Muscle layer of colon (tissue), 2 donors: ENCODE measurements at regions not wholly inside any gene's neighbourhood (a gene's known extent, or its start where the extent isn't known, plus 50 kb on each side); places are given as distances from the start of the nearest gene placed in this dataset.

Experiments
- H3K27ac ChIP-seq: one replicate; pipeline ENCODE4 v1.7.0; 2013; ENCODE audit warnings: low read depth, mild to moderate bottlenecking, low read length, moderate library complexity
- H3K27me3 ChIP-seq, 2 donors: one replicate each; pipeline ENCODE4 v1.7.0; 2013; ENCODE audit warnings: low read length in 2 of 2, mild to moderate bottlenecking in 2 of 2; ENCODE audit not compliant: insufficient read depth in 2 of 2, control insufficient read depth in 1 of 2
- H3K36me3 ChIP-seq: one replicate; pipeline ENCODE4 v1.7.0; 2013; ENCODE audit warnings: mild to moderate bottlenecking, low read length; ENCODE audit not compliant: insufficient read depth
- H3K4me1 ChIP-seq: one replicate; pipeline ENCODE4 v1.7.0; 2013; ENCODE audit warnings: mild to moderate bottlenecking, low read length; ENCODE audit not compliant: insufficient read depth
- H3K4me3 ChIP-seq, 2 donors: one replicate each; pipeline ENCODE4 v1.7.0; 2013; ENCODE audit warnings: low read length in 2 of 2, low read depth in 1 of 2, mild to moderate bottlenecking in 1 of 2, moderate library complexity in 1 of 2
- H3K9ac ChIP-seq: one replicate; pipeline ENCODE4 v1.7.0; 2013; ENCODE audit warnings: low read length
- H3K9me3 ChIP-seq: one replicate; pipeline ENCODE4 v1.7.0; 2013; ENCODE audit warnings: mild to moderate bottlenecking, low read length
- donor health status: abdominal sarcoma.
- donor health status: Adenocarcinoma of cecum.

DNA sequence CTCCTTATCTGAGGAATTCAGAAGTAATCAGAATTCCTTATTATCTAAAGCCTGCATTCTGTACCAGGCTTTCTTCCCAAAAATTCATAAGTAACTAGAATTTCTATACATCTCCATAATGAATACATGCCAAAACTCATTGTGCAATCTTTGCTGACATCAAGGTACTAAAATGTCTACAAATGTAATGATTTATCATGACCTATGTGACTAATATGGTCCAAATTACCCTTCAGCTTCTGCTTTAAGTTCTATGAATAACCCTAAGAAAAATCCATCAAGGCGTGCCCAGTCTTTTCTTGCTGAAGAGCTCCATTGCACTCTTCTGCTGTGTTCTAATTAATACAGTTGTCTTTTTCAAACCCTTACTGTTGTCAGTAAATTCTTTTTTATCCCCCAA, 58.5 kb upstream of the SLITRK1 start:
- Histone ChIP-seq H3K4me3 (no peak overlapping the region), H3K9me3 (no peaks in the 10 kb centered on the region), H3K27ac (no peak overlapping the region), H3K4me1 (no peaks in the 10 kb centered on the region), H3K27me3 (no peaks in the 10 kb centered on the region), H3K36me3 (no peaks in the 10 kb centered on the region), H3K9ac (no peak overlapping the region)

DNA sequence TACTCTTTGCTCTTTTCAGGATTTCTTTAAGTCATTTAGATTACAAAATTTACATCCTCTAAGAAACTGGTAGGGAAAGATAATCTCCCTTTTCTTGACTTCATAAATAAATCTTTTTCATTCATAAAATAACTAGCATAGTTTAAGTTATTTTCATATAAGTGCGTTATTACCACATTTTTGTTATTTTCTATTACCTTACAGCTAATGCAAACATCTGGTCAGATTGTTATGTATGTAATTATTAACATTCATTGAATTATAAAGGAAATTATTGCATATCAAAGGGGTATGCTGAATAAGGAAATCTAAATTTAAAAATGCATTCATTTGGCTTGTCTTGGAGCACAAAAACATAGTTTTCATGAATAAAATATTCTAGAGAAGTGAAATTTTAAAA, 55.3 kb upstream of the SLITRK1 start:
- H3K36me3 ChIP-seq: no peaks in the 10 kb centered on the region
- H3K4me3 ChIP-seq: no peak overlapping the region
- H3K27me3 ChIP-seq: no peaks in the 10 kb centered on the region
- H3K9ac ChIP-seq: no peak overlapping the region
- no peak overlapping the region for H3K27ac ChIP-seq
- H3K4me1 ChIP-seq: no peaks in the 10 kb centered on the region
- H3K9me3 ChIP-seq: no peaks in the 10 kb centered on the region

DNA sequence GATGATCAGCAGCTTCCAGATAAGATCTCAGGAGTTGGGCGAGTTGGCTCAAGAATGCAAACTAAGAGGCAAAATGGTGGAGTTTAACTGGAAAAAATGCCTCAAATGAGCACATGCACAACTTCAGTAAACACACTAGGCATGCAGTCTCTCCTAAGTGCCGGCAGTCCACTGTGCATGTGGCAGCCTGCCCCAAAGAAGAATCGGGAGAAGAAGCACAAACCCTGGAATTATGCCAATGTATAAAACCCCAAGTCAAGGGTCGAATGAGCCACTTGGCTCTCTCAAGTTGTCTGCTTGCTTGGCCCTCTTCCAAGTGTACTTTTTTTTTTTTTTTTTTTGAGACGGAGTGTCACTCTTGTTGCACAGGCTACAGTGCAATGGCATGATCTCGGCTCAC, 53.3 kb upstream of the SLITRK1 start:
- H3K9me3 ChIP-seq: no peaks in the 10 kb centered on the region
- H3K27ac ChIP-seq: no peak overlapping the region
- no peaks in the 10 kb centered on the region for H3K27me3 ChIP-seq
- no peak overlapping the region for H3K4me3 ChIP-seq
- H3K4me1 ChIP-seq: no peaks in the 10 kb centered on the region
- no peaks in the 10 kb centered on the region for H3K36me3 ChIP-seq
- H3K9ac ChIP-seq: no peak overlapping the region
